ENCODE measurements at regions not wholly inside any gene's neighbourhood (a gene's known extent, or its start where the extent isn't known, plus 50 kb on each side); places are given as distances from the start of the nearest gene placed in this dataset.

DNA sequence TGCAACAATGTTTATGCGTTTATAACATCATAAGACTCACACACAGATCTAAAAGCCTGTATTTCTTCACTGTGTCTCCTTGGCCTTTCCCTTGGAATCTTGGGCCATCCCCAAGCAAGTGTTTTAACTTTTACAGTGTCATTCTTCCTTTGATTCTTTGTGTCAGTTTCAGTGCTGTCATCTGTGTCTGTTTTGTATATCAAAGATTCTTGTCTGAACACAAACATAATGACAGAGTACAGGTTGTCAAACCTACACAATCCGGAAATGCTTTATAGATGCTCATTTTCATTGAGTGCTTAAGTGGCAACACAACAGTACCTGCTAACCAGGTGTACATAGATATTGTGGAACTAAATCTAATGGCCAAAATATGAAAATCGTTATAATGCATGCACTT is 1500.0 kb downstream of the TECRL start:
- Histone ChIP-seq H2AFZ (ENCODE audit: insufficient read depth, low read length, poor library complexity) (no peak overlapping the region), H2AK5ac (ENCODE audit: low read length) (no peak overlapping the region), H2BK12ac (ENCODE audit: low read length) (no peak overlapping the region), H3K4me3 (ENCODE audit: low read depth, low read length) (no peak overlapping the region), H3K4me2 (ENCODE audit: low read length) (no peak overlapping the region), H3K9ac (ENCODE audit: low read length) (no peak overlapping the region), H3K4me1 (ENCODE audit: control insufficient read depth in 1 of 2, insufficient read depth in 2 of 2, low read length in 2 of 2) (no peaks in the 10 kb centered on the region), H4K8ac (ENCODE audit: low read depth, low read length) (no peak overlapping the region), H4K91ac (ENCODE audit: low read depth, low read length) (no peak overlapping the region), H3K4ac (ENCODE audit: low read depth, low read length) (no peak overlapping the region), H3K79me1 (ENCODE audit: low read length) (no peaks in the 10 kb centered on the region), H2BK120ac (ENCODE audit: insufficient read depth, low read length, poor library complexity) (no peak overlapping the region), H3K36me3 (ENCODE audit: control insufficient read depth in 1 of 2, insufficient read depth in 2 of 2, low read length in 2 of 2) (no peaks in the 10 kb centered on the region), H3K27me3 (ENCODE audit: insufficient read depth, low read length) (no peaks in the 10 kb centered on the region), H3K14ac (ENCODE audit: low read length) (no peak overlapping the region), H3K23ac (ENCODE audit: low read length) (no peak overlapping the region), H3K18ac (ENCODE audit: low read length) (no peak overlapping the region), H3K9me3 (ENCODE audit: insufficient read depth, low read depth, low read length) (no peaks in the 10 kb centered on the region), H2BK5ac (ENCODE audit: low read depth, low read length, poor library complexity) (no peak overlapping the region), H3K27ac (ENCODE audit: low read depth, low read length) (no peak overlapping the region), H3K79me2 (ENCODE audit: control insufficient read depth, insufficient read depth, low read length, poor library complexity) (no peaks in the 10 kb centered on the region), H4K12ac (ENCODE audit: low read depth, low read length) (no peak overlapping the region)
- WGBS (ENCODE audit: extremely low coverage, insufficient coverage, insufficient read length), result no CpG with 5 or more reads among the region's 3 CpGs
- no peak for DNase-seq

DNA sequence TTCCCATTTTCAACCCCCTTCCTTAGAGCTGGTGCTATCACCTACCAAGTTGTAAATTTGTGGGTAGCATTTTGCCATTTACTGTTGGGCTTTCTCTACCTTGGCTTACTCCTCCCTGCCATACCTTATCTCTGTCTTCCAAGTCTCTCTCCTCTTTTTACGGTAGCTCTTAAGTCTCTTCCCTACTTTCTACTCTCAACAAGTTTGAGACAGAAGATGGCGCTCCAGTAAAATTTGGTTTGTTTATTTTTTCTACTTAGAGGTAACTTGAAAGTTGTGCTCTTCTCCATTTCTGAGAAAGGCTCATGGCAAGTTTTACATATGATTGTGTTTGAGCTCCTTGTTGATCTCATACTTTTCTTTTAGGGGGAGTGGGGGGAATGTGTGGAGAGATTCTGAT is 1508.1 kb downstream of the TECRL start:
- no peak overlapping the region for H3K23ac ChIP-seq (ENCODE audit: low read length)
- no peaks in the 10 kb centered on the region for H3K79me1 ChIP-seq (ENCODE audit: low read length)
- H4K12ac ChIP-seq (ENCODE audit: low read depth, low read length), result no peak overlapping the region
- no peak overlapping the region for H3K4ac ChIP-seq (ENCODE audit: low read depth, low read length)
- H3K27me3 ChIP-seq (ENCODE audit: insufficient read depth, low read length), result no peaks in the 10 kb centered on the region
- no CpG with 5 or more reads among the region's 2 CpGs for WGBS (ENCODE audit: extremely low coverage, insufficient coverage, insufficient read length)
- no peak overlapping the region for H3K4me2 ChIP-seq (ENCODE audit: low read length)
- peaks cover 4% of the 10 kb centered on the region for H3K9me3 ChIP-seq (ENCODE audit: insufficient read depth, low read depth, low read length)
- peak overlapping the region; percentile 60 for H2BK120ac ChIP-seq (ENCODE audit: insufficient read depth, low read length, poor library complexity)
- no peaks in the 10 kb centered on the region for H3K36me3 ChIP-seq (ENCODE audit: control insufficient read depth in 1 of 2, insufficient read depth in 2 of 2, low read length in 2 of 2)
- no peak overlapping the region for H2BK12ac ChIP-seq (ENCODE audit: low read length)
- peak overlapping the region; percentile 14 for H4K91ac ChIP-seq (ENCODE audit: low read depth, low read length)
- no peak overlapping the region for H3K14ac ChIP-seq (ENCODE audit: low read length)
- H3K18ac ChIP-seq (ENCODE audit: low read length), result no peak overlapping the region
- H3K9ac ChIP-seq (ENCODE audit: low read length), result no peak overlapping the region
- H2AK5ac ChIP-seq (ENCODE audit: low read length), result no peak overlapping the region
- H2BK5ac ChIP-seq (ENCODE audit: low read depth, low read length, poor library complexity), result no peak overlapping the region
- no peak overlapping the region for H3K4me3 ChIP-seq (ENCODE audit: low read depth, low read length)
- H3K27ac ChIP-seq (ENCODE audit: low read depth, low read length), result no peak overlapping the region
- no peaks in the 10 kb centered on the region for H3K79me2 ChIP-seq (ENCODE audit: control insufficient read depth, insufficient read depth, low read length, poor library complexity)
- H3K4me1 ChIP-seq (ENCODE audit: control insufficient read depth in 1 of 2, insufficient read depth in 2 of 2, low read length in 2 of 2), result peaks cover 0 to 2% of the 10 kb centered on the region in 2 experiments
- DNase-seq, result no peak
- no peak overlapping the region for H2AFZ ChIP-seq (ENCODE audit: insufficient read depth, low read length, poor library complexity)
- no peak overlapping the region for H4K8ac ChIP-seq (ENCODE audit: low read depth, low read length)

DNA sequence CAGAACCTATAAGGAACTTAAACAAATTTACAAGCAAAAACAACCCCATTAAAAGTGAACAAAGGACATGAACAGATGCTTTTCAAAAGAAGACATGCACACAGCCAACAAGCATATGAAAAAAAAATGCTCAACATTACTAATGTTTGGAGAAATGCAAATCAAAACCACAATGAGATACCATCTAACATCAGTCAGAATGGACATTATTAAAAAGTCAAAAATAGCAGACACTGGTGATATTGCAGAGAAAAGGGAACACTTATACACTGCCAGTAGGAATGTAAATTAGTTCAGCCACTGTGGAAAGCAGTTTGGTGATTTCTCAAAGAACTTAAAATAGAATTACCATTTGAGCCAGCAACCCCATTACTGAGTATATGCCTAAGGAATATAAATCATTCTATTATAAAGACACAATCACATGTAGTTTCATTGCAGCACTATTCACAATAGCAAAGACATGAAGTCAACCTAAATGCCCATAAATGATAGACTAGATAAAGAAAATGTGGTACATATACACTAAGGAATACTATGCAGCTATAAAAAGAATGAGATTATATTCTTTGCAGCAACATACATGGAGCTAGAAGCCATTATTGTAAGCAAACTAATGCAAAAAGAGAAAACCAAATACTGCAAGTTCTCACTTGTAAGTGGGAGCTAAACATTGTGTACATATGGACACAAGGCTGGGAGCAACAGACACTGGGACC is 1509.4 kb downstream of the TECRL start:
- DNase-seq, result no peak
- no peaks in the 10 kb centered on the region for H3K79me2 ChIP-seq (ENCODE audit: control insufficient read depth, insufficient read depth, low read length, poor library complexity)
- peaks cover 4% of the 10 kb centered on the region for H3K9me3 ChIP-seq (ENCODE audit: insufficient read depth, low read depth, low read length)
- H2BK120ac ChIP-seq (ENCODE audit: insufficient read depth, low read length, poor library complexity), result no peak overlapping the region
- H3K23ac ChIP-seq (ENCODE audit: low read length), result no peak overlapping the region
- H4K8ac ChIP-seq (ENCODE audit: low read depth, low read length), result no peak overlapping the region
- H4K12ac ChIP-seq (ENCODE audit: low read depth, low read length), result no peak overlapping the region
- no peaks in the 10 kb centered on the region for H3K79me1 ChIP-seq (ENCODE audit: low read length)
- H2BK5ac ChIP-seq (ENCODE audit: low read depth, low read length, poor library complexity), result no peak overlapping the region
- no peak overlapping the region for H3K9ac ChIP-seq (ENCODE audit: low read length)
- no peak overlapping the region for H3K27ac ChIP-seq (ENCODE audit: low read depth, low read length)
- H3K14ac ChIP-seq (ENCODE audit: low read length), result no peak overlapping the region
- no peak overlapping the region for H4K91ac ChIP-seq (ENCODE audit: low read depth, low read length)
- no peak overlapping the region for H2AFZ ChIP-seq (ENCODE audit: insufficient read depth, low read length, poor library complexity)
- no peak overlapping the region for H3K4me2 ChIP-seq (ENCODE audit: low read length)
- no peak overlapping the region for H2AK5ac ChIP-seq (ENCODE audit: low read length)
- no peak overlapping the region for H2BK12ac ChIP-seq (ENCODE audit: low read length)
- no peak overlapping the region for H3K4me3 ChIP-seq (ENCODE audit: low read depth, low read length)
- no peaks in the 10 kb centered on the region for H3K36me3 ChIP-seq (ENCODE audit: control insufficient read depth in 1 of 2, insufficient read depth in 2 of 2, low read length in 2 of 2)
- no peak overlapping the region for H3K4ac ChIP-seq (ENCODE audit: low read depth, low read length)
- no peaks in the 10 kb centered on the region for H3K27me3 ChIP-seq (ENCODE audit: insufficient read depth, low read length)
- H3K18ac ChIP-seq (ENCODE audit: low read length), result no peak overlapping the region
- H3K4me1 ChIP-seq (ENCODE audit: control insufficient read depth in 1 of 2, insufficient read depth in 2 of 2, low read length in 2 of 2), result peaks cover 0 to 2% of the 10 kb centered on the region in 2 experiments

DNA sequence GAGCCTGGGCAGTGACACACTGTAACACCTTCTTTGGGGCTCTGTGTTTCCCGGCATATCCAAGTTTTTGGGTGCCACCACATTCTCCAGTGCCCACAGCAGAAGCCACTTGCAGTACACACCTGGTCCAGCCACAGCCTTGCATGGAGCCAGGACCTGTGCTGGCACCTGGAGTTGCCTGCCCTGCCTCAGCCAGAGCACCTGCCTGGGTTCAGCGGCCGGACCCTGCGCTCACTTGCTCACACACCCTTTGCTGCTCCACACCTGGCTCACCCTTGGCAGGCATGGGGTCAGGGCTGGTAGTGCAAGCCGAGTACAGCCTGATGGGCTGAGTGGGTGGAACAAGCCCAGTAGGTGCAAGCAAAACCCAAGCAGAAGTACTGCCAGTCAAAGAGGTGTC is 1511.1 kb downstream of the TECRL start:
- H3K4ac ChIP-seq (ENCODE audit: low read depth, low read length), result no peak overlapping the region
- H3K9me3 ChIP-seq (ENCODE audit: insufficient read depth, low read depth, low read length), result peaks cover 4% of the 10 kb centered on the region
- H3K4me3 ChIP-seq (ENCODE audit: low read depth, low read length), result no peak overlapping the region
- no peaks in the 10 kb centered on the region for H3K27me3 ChIP-seq (ENCODE audit: insufficient read depth, low read length)
- no peak overlapping the region for H2BK5ac ChIP-seq (ENCODE audit: low read depth, low read length, poor library complexity)
- no CpG with 5 or more reads among the region's 5 CpGs for whole genome bisulfite sequencing (ENCODE audit: extremely low coverage, insufficient coverage, insufficient read length)
- no peak overlapping the region for H2AK5ac ChIP-seq (ENCODE audit: low read length)
- H2AFZ ChIP-seq (ENCODE audit: insufficient read depth, low read length, poor library complexity), result no peak overlapping the region
- H2BK12ac ChIP-seq (ENCODE audit: low read length), result no peak overlapping the region
- H3K14ac ChIP-seq (ENCODE audit: low read length), result no peak overlapping the region
- no peak overlapping the region for H3K18ac ChIP-seq (ENCODE audit: low read length)
- H4K91ac ChIP-seq (ENCODE audit: low read depth, low read length), result no peak overlapping the region
- H3K4me2 ChIP-seq (ENCODE audit: low read length), result no peak overlapping the region
- H4K8ac ChIP-seq (ENCODE audit: low read depth, low read length), result no peak overlapping the region
- H2BK120ac ChIP-seq (ENCODE audit: insufficient read depth, low read length, poor library complexity), result no peak overlapping the region
- no peak overlapping the region for H4K12ac ChIP-seq (ENCODE audit: low read depth, low read length)
- no peaks in the 10 kb centered on the region for H3K79me1 ChIP-seq (ENCODE audit: low read length)
- DNase-seq, result no peak
- no peaks in the 10 kb centered on the region for H3K79me2 ChIP-seq (ENCODE audit: control insufficient read depth, insufficient read depth, low read length, poor library complexity)
- H3K4me1 ChIP-seq (ENCODE audit: control insufficient read depth in 1 of 2, insufficient read depth in 2 of 2, low read length in 2 of 2), result peaks cover 0 to 2% of the 10 kb centered on the region in 2 experiments
- H3K9ac ChIP-seq (ENCODE audit: low read length), result no peak overlapping the region
- H3K27ac ChIP-seq (ENCODE audit: low read depth, low read length), result no peak overlapping the region
- no peaks in the 10 kb centered on the region for H3K36me3 ChIP-seq (ENCODE audit: control insufficient read depth in 1 of 2, insufficient read depth in 2 of 2, low read length in 2 of 2)
- H3K23ac ChIP-seq (ENCODE audit: low read length), result no peak overlapping the region

Measured in trophoblast cell (in vitro differentiated cells and primary cell).